GM12873 (cell line): ENCODE measurements at regions not wholly inside any gene's neighbourhood (a gene's known extent, or its start where the extent isn't known, plus 50 kb on each side); places are given as distances from the start of the nearest gene placed in this dataset.

Experiments used
- TF ChIP-seq, protein P1 (sequence below): IDR thresholded peaks from 2 replicates; pipeline ENCODE4 v1.5.1; 2012; ENCODE audit warnings: low read depth, mild to moderate bottlenecking, moderate library complexity, low read length, control low read depth; ENCODE audit not compliant: insufficient read depth; ENCODE audit errors: missing control alignments

DNA sequence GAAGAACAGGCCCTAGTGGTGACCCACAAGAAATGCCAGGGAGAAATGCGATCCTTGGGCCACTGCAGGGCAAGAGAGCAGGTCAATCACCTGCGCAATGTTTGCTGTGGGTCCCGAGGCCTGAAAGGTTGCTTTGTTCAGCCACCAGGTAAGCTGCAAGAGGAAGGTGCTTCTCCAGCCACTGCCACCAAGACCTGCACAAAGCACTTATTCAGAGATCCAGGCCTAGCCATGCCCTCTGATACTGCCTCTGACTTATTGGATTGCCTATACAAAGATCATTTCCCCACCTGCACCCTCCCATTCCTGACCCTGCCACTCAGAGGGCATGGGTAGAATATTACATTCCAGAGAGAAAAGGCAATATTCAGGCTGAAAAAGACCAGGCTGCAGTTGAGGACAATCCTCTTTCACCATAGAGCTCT is 349.4 kb upstream of the NFIA start:
- TF ChIP-seq, protein P1, sequence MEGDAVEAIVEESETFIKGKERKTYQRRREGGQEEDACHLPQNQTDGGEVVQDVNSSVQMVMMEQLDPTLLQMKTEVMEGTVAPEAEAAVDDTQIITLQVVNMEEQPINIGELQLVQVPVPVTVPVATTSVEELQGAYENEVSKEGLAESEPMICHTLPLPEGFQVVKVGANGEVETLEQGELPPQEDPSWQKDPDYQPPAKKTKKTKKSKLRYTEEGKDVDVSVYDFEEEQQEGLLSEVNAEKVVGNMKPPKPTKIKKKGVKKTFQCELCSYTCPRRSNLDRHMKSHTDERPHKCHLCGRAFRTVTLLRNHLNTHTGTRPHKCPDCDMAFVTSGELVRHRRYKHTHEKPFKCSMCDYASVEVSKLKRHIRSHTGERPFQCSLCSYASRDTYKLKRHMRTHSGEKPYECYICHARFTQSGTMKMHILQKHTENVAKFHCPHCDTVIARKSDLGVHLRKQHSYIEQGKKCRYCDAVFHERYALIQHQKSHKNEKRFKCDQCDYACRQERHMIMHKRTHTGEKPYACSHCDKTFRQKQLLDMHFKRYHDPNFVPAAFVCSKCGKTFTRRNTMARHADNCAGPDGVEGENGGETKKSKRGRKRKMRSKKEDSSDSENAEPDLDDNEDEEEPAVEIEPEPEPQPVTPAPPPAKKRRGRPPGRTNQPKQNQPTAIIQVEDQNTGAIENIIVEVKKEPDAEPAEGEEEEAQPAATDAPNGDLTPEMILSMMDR: no peak

- TF ChIP-seq, protein P1: no peak
Observed at GRCh38 chr1:60731321-60731720, 351.0 kb upstream of the NFIA start.

DNA sequence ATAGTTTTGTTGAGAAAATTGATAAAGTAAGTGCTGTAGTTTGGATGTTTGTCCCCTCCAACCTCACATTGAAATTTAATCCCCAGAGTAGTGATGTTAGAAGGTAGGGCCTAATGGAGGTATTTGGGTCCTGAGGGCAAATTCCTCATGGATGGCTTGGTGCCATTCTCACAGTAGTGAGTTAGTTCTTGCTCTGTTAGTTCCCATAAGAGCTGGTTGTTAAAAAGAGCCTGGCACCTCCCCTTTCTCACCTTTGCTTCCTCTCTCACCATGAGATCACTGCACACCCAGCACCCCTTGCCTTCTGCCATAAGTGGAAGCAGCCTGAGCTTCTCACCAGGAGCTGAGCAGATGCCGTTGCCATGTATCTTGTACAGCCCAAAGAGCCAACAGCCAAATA is 354.8 kb upstream of the NFIA start:
- TF ChIP-seq, protein P1: no peak

GRCh38 chr1:60716472-60716871 is 365.9 kb upstream of the NFIA start:
- TF ChIP-seq, protein P1: no peak

- TF ChIP-seq, protein P1: no peak
Observed at GRCh38 chr1:60715970-60716369, 366.4 kb upstream of the NFIA start.

DNA sequence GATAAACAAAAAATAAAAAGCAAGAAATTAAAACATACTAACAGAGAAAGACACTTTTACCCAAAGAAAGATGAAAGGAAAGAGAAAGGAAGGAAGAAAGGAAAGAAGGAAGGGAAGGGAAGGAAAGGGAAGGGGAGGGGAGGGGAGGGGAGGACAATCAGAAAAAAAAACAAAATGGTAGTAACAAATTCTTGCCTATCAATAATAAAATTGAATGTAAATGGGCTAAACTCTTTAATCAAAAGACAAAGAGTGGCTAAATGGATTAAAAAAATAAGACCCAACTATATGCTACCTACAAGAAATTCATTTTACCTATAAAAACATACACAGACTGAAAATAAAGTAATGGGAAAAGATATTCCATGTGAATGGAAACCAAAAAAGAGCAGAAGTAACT is 372.9 kb upstream of the NFIA start:
- TF ChIP-seq, protein P1: no peak

GRCh38 chr1:60705026-60705425 is 377.3 kb upstream of the NFIA start:
- TF ChIP-seq, protein P1: no peak

GRCh38 chr1:60703155-60703554 is 379.2 kb upstream of the NFIA start:
- TF ChIP-seq, protein P1: no peak
